ENCODE measurements at regions not wholly inside any gene's neighbourhood (a gene's known extent, or its start where the extent isn't known, plus 50 kb on each side); places are given as distances from the start of the nearest gene placed in this dataset.

DNA sequence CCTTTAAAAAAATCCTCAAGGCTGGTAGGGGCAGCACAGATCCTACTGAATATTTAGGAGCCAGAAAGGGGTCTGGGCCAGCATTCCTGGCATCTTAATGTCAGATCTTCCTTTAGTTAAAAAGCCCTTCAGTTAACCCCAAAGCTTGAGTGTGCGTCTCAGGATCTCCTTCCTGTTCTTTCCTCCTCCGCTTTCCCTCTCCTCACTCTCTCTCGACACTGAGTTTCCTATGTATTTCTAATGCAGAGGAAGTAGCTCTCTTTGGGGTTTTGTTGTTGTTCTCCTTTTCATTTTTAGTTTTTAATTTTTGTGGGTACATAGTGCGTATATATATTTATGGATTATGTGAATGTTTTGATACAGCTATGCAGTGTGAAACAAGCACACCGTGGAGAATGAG is 109.9 kb upstream of the COPS8 start:
- TF ChIP-seq POLR2A (IDR thresholded peaks at IDR 0.05; ENCODE audit: low read length), result no peak
- no peak for TF ChIP-seq GATA1 (IDR thresholded peaks at IDR 0.05; ENCODE audit: low read depth, low read length)

Data from erythroblast (primary cell).